ENCODE measurements at regions not wholly inside any gene's neighbourhood (a gene's known extent, or its start where the extent isn't known, plus 50 kb on each side); places are given as distances from the start of the nearest gene placed in this dataset.

DNA sequence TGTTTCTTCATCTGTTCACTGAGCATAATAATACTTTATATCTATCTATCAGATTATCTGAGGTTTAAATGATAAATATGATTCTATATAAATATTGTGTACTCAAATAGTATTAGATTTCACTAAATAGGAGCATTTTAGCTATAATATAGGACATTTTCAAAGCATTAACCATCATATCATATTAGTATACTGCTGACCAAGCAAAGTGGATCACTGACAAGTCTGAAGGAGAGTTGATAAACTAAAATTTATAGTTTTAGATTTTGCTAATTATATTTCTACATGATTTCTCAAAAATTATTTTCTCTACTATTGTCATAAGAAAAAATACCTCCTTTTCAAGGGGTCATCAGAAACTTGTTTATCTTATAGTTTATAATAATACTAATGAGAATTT is 937.8 kb upstream of the LRATD1 start:
- TF ChIP-seq, protein P1, sequence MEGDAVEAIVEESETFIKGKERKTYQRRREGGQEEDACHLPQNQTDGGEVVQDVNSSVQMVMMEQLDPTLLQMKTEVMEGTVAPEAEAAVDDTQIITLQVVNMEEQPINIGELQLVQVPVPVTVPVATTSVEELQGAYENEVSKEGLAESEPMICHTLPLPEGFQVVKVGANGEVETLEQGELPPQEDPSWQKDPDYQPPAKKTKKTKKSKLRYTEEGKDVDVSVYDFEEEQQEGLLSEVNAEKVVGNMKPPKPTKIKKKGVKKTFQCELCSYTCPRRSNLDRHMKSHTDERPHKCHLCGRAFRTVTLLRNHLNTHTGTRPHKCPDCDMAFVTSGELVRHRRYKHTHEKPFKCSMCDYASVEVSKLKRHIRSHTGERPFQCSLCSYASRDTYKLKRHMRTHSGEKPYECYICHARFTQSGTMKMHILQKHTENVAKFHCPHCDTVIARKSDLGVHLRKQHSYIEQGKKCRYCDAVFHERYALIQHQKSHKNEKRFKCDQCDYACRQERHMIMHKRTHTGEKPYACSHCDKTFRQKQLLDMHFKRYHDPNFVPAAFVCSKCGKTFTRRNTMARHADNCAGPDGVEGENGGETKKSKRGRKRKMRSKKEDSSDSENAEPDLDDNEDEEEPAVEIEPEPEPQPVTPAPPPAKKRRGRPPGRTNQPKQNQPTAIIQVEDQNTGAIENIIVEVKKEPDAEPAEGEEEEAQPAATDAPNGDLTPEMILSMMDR (optimal IDR thresholded peaks at IDR 0.05 in 1 of 3, IDR thresholded peaks at IDR 0.05 in 1 of 3, conservative IDR thresholded peaks at IDR 0.05 in 1 of 3; ENCODE audit: extremely low read depth in 1 of 3, insufficient read depth in 2 of 3, low read length in 3 of 3), result no peak
- TF ChIP-seq EZH2 (IDR thresholded peaks at IDR 0.05; ENCODE audit: low read length), result no peak
